Kidney glomerular epithelial cell (primary cell): ENCODE measurements at regions not wholly inside any gene's neighbourhood (a gene's known extent, or its start where the extent isn't known, plus 50 kb on each side); places are given as distances from the start of the nearest gene placed in this dataset.
A peak's percentile ranks its signal among the peaks of the same experiment; 100 is the strongest.

Source experiments
- DNase-seq: peaks from one replicate; lab custom pipeline; 2025; lab: John Stamatoyannopoulos, UW

- DNase-seq: no peak
These were observed 53.2 kb upstream of the TFEC start for GRCh38 chr7:116083796-116084195.

- DNase-seq: no peak
These were observed 56.0 kb upstream of the TFEC start for GRCh38 chr7:116086547-116087045.

GRCh38 chr7:116087291-116087690 is 56.7 kb upstream of the TFEC start:
- DNase-seq: no peak

GRCh38 chr7:116087984-116088383 is 57.4 kb upstream of the TFEC start:
- no peak for DNase-seq

GRCh38 chr7:116089293-116089692 is 58.7 kb upstream of the TFEC start:
- no peak for DNase-seq

- DNase-seq: no peak
These were observed 63.1 kb upstream of the TFEC start for GRCh38 chr7:116093516-116094301.

- no peak for DNase-seq
These were observed 64.8 kb upstream of the TFEC start for GRCh38 chr7:116095396-116095795.

GRCh38 chr7:116097365-116098009 is 66.9 kb upstream of the TFEC start:
- DNase-seq: peak; percentile 85

GRCh38 chr7:116098175-116098574 is 67.6 kb upstream of the TFEC start:
- DNase-seq: no peak

GRCh38 chr7:116100626-116101025 is 70.1 kb upstream of the TFEC start:
- DNase-seq: no peak

GRCh38 chr7:116101704-116102103 is 71.1 kb upstream of the TFEC start:
- no peak for DNase-seq

- DNase-seq: no peak
These were observed 80.9 kb upstream of the TFEC start for GRCh38 chr7:116111475-116111874.

- DNase-seq: no peak
These were observed 82.7 kb upstream of the TFEC start for GRCh38 chr7:116113310-116113709.

GRCh38 chr7:116120839-116121238 is 89.5 kb upstream of the TES start:
- no peak for DNase-seq

- peak; percentile 17 for DNase-seq
These were observed 87.3 kb upstream of the TES start for GRCh38 chr7:116122972-116123595.

- DNase-seq: no peak
These were observed 82.2 kb upstream of the TES start for GRCh38 chr7:116128139-116128538.

GRCh38 chr7:116135306-116135705 is 75.0 kb upstream of the TES start:
- DNase-seq: no peak

GRCh38 chr7:116138202-116138801 is 72.0 kb upstream of the TES start:
- peak; percentile 80 for DNase-seq

GRCh38 chr7:116139007-116139406 is 71.3 kb upstream of the TES start:
- no peak for DNase-seq

- no peak for DNase-seq
These were observed 70.5 kb upstream of the TES start for GRCh38 chr7:116139807-116140206.

GRCh38 chr7:116142374-116142773 is 68.0 kb upstream of the TES start:
- no peak for DNase-seq

- no peak for DNase-seq
These were observed 67.5 kb upstream of the TES start for GRCh38 chr7:116142850-116143249.
